ENCODE measurements at regions not wholly inside any gene's neighbourhood (a gene's known extent, or its start where the extent isn't known, plus 50 kb on each side); places are given as distances from the start of the nearest gene placed in this dataset.

DNA sequence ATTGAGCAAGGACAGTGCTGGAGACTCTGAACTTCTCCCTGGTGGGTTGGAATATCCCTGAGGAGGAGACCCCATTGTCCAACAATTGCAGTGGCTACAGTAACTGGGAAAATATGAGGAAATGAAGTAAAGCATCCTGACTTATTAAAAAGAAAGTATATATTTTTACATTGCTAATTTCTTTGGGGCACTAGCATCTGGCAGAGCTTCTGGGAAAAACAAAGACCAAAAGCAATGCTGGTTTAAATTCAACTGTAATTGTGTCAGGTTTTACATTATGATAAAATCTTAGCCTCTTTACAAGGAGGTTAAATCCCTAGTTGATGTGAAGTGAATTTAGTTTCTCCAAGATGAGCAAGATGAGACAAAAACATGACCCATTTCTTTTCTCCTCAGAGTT, 454.0 kb upstream of the RBMS3 start:
- Mint-ChIP-seq H3K9me3 (peaks cover 3 to 30% (median 8%) of the 10 kb centered on the region in 6 donors), H3K4me3 (no peak overlapping the region), H3K27ac (no peak overlapping the region), H3K27me3 (ENCODE audit: low read depth in 3 of 3) (peaks cover 0 to 3% (median 2%) of the 10 kb centered on the region in 3 donors), H3K4me1 (no peaks in the 10 kb centered on the region), H3K36me3 (no peaks in the 10 kb centered on the region)
- DNase-seq = no peak

DNA sequence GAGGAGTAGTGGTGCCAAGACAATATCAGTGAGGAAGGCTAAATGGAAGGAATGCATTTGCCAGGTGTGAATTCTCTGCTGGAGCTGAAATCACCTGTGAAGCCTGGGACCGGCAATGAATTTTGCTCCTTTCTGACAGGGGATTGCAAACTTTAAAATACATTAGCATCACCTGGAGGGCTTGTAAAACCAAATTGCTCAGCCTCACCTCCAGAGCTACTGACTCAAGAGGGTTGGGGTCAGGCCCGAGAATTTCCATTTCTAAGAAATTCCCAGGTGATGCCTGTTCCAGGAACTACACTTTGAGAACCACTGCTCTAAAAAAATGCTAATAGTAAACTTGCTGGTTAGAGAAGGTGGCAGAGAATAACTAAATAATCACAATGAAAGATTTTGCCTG, 445.6 kb upstream of the RBMS3 start:
- Mint-ChIP-seq H3K27me3 (ENCODE audit: low read depth in 3 of 3) (peaks cover 0 to 4% (median 2%) of the 10 kb centered on the region in 3 donors), H3K4me1 (no peaks in the 10 kb centered on the region), H3K36me3 (no peaks in the 10 kb centered on the region), H3K9me3 (peaks cover 0 to 6% (median 4%) of the 10 kb centered on the region in 6 donors), H3K4me3 (no peak overlapping the region), H3K27ac (no peak overlapping the region)
- no peak for DNase-seq

DNA sequence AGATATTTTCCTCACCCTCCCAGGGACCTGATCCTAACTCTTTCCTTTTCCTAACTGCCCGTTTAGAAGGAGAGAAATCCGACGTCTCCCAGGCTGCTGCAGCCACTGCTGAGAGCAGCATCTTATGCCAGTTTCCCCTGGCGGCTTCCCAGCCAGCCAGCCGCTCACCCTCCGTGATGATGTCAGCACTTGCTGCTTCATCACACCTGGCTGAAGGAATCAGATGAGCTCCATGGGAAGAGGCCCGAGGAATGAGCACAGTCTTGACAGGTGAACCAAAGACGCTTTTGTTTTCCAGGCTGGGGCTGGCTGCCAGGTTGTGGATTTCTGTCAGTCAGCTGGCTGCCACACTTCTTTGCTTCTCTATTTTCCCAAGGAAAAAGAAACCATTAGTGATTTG, 445.1 kb upstream of the RBMS3 start:
- no peak for DNase-seq
- Mint-ChIP-seq H3K27me3 (ENCODE audit: low read depth in 3 of 3) (peaks cover 0 to 4% (median 2%) of the 10 kb centered on the region in 3 donors), H3K36me3 (no peaks in the 10 kb centered on the region), H3K4me3 (no peak overlapping the region), H3K4me1 (no peaks in the 10 kb centered on the region), H3K27ac (no peak overlapping the region), H3K9me3 (peaks cover 0 to 4% (median 2%) of the 10 kb centered on the region in 6 donors)

DNA sequence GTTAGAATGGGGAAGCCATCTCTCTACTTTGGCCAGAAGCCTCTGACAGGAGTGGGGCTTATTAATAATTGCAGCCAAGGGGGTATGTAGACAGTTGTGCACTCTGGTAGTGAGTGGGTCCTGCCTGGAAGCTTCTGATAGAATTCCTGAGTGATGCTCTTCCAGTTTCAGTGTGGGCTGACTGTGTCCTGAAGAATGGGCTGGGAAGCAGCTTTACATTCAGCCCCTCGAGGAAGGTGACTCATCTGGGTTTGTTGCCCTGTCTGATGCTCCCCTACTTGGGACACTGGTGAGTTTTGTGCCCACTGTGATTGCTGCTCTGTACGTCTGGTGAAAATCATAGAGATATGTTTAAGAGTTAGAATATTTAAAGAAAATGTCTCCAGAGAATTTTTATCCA, 444.7 kb upstream of the RBMS3 start:
- Mint-ChIP-seq H3K9me3 (peaks cover 0 to 4% (median 2%) of the 10 kb centered on the region in 6 donors), H3K4me3 (no peak overlapping the region), H3K27me3 (ENCODE audit: low read depth in 3 of 3) (peaks cover 0 to 4% (median 2%) of the 10 kb centered on the region in 3 donors), H3K36me3 (no peaks in the 10 kb centered on the region), H3K27ac (no peak overlapping the region), H3K4me1 (no peaks in the 10 kb centered on the region)
- no peak for DNase-seq

DNA sequence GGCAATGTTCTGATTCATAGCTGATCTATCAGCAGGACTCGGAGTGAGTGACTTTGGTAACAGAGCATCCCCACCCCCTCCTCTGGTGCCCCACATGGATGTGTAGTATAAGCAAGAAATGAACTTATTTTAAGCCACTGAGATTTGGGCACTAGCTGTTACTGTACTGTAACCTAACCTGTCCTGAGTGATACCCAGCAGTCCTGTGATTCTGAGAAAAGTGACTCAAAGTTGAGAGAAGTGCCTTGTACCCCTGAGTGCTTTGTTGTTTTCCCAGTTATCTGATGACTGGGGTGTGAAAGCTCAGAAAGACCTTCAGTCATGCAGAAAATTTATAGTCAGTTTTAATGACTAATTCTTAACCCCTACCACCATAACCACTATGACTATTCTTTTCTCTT, 439.9 kb upstream of the RBMS3 start:
- Mint-ChIP-seq H3K27me3 (ENCODE audit: low read depth in 3 of 3) (peaks cover 0 to 1% (median 0%) of the 10 kb centered on the region in 3 donors), H3K27ac (no peak overlapping the region), H3K9me3 (peaks cover 0 to 5% (median 2%) of the 10 kb centered on the region in 6 donors), H3K36me3 (no peaks in the 10 kb centered on the region), H3K4me1 (no peaks in the 10 kb centered on the region), H3K4me3 (no peak overlapping the region)
- DNase-seq = no peak

DNA sequence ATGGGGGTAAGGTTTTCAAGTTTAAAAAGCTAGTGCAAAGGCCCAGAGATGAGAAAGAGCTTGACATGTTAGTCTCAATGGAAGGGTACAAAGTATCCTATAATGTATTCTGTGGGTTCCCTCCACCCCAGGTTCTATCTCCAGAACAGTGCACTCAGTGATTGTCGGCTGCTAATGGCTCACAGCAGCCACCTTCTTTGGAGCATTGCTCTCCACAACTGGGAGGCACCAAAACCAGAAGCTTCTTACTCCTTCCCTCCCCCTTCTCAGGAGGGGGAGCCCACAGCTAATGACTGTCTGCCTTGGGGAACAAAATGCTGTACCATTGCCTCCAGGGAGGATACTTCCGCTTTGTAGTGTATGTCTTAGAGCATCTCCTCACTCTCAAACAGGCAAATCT, 439.4 kb upstream of the RBMS3 start:
- peaks cover under 1 to 5% (median 2%) of the 10 kb centered on the region in 6 donors for H3K9me3 Mint-ChIP-seq
- no peak for DNase-seq
- H3K36me3 Mint-ChIP-seq = no peaks in the 10 kb centered on the region
- H3K27me3 Mint-ChIP-seq (ENCODE audit: low read depth in 3 of 3) = peaks cover 0 to 1% (median 0%) of the 10 kb centered on the region in 3 donors
- H3K4me3 Mint-ChIP-seq = no peak overlapping the region
- H3K27ac Mint-ChIP-seq = no peak overlapping the region
- no peaks in the 10 kb centered on the region for H3K4me1 Mint-ChIP-seq

DNA sequence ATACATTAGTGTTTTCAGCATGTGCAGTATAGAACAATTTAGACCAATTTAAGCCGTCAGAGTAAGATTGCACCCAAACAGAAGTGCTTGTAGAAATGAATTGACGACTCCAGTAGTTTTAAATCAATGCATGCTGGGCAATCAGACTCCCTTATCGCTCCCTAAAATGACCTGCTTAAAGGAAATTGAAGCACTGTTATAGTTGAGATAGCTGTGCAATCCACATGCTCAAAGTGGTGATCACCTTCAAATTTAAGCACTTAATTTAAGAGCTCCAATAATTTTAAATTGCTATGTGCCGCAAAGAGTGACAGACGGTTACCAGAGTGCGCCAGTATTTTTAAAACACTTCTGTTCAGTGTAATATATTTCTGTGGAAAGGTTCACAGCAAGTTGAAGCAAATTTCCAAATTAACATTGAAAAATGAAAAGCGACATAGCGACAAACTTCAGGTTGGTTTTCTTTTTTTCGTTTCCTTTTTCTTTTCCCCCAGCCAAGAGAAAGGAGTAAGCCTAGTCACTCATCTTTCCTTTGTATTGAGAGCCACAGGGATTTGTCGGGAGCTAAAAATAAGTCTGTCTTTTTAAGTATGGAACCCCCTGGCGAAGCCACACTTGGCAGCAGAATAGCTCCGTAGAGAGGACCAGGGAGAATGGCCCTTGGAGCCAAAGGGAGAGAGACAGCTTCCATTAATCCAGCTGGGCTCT, 436.4 kb upstream of the RBMS3 start:
- H3K4me1 Mint-ChIP-seq = no peaks in the 10 kb centered on the region
- H3K9me3 Mint-ChIP-seq = peaks cover 2 to 6% (median 3%) of the 10 kb centered on the region in 6 donors
- no peak overlapping the region for H3K4me3 Mint-ChIP-seq
- no peak overlapping the region for H3K27ac Mint-ChIP-seq
- no peaks in the 10 kb centered on the region for H3K36me3 Mint-ChIP-seq
- no peak for DNase-seq
- H3K27me3 Mint-ChIP-seq (ENCODE audit: low read depth in 3 of 3) = peaks cover 0 to 1% (median 0%) of the 10 kb centered on the region in 3 donors

DNA sequence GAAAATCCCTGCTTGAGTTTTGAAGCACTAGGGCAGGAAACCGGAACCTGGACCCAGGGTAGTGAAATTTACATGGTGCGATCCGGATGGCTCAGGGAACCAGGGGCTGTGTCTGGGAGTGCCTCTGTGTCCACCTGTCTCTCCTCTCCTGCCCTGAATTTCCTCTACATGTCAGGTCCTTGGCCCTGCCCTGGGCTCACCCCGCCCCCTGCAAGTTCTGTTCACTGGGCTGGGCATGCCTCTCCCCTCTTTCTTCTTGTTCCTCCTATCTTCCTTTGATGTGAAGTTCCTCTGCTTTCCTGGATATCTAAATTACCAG, 435.9 kb upstream of the RBMS3 start:
- no peak overlapping the region for H3K4me3 Mint-ChIP-seq
- peaks cover 0 to 6% (median 3%) of the 10 kb centered on the region in 6 donors for H3K9me3 Mint-ChIP-seq
- H3K27ac Mint-ChIP-seq = no peak overlapping the region
- no peaks in the 10 kb centered on the region for H3K36me3 Mint-ChIP-seq
- H3K27me3 Mint-ChIP-seq (ENCODE audit: low read depth in 3 of 3) = peaks cover 0 to 1% (median 0%) of the 10 kb centered on the region in 3 donors
- DNase-seq = no peak
- no peaks in the 10 kb centered on the region for H3K4me1 Mint-ChIP-seq

DNA sequence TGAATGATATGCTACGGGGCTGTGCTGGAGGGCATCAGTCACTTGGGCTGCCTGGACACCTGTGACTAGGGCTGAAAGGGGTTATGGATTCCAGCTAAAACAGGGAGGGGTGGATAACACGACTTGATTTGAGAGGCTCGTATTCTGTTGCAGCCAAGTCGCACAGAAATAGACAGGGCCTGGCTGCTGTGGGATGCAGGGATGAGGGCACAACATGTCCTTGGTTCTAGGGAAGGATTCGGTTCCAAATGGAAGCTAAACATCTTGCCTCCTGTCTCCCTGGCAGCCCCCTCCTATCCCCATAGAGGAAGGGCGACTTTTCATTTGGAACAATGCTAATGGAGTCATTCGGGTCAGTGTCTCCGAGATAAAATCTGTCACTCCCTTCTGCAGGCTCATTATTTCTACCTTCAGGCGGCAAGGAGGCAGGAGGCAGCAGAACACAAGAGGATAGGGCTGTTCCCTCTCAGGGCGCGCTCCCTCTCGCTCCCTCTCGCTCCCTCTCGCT, 433.8 kb upstream of the RBMS3 start:
- Mint-ChIP-seq H3K4me3 (no peak overlapping the region), H3K9me3 (peaks cover 0 to 6% (median 3%) of the 10 kb centered on the region in 6 donors), H3K36me3 (no peaks in the 10 kb centered on the region), H3K27ac (no peak overlapping the region), H3K27me3 (ENCODE audit: low read depth in 3 of 3) (peaks cover 0 to 1% (median 0%) of the 10 kb centered on the region in 3 donors), H3K4me1 (no peaks in the 10 kb centered on the region)
- DNase-seq = no peak

DNA sequence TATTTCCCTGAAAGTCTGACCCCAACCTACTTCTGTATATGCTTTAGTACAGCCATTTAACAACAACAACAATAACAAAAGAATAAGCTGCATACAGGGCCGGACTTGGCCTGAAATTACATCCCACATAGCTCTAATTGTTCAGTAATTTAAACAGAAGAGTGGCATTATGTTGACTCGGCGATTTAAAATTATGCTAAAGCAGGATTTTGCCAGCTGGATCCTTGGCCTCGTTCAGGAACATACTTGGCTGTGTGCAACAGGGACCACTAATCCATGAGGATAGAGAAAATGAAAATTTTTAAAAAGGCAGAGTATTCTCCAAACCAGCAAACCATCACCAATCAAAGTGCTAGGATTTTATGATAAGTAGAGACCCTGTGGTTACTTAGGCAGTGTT, 433.1 kb upstream of the RBMS3 start:
- Mint-ChIP-seq H3K27me3 (ENCODE audit: low read depth in 3 of 3) (peaks cover 0 to 1% (median 0%) of the 10 kb centered on the region in 3 donors), H3K9me3 (peaks cover 0 to 6% (median 3%) of the 10 kb centered on the region in 6 donors), H3K27ac (no peak overlapping the region), H3K4me3 (no peak overlapping the region), H3K4me1 (no peaks in the 10 kb centered on the region), H3K36me3 (no peaks in the 10 kb centered on the region)
- DNase-seq = no peak

DNA sequence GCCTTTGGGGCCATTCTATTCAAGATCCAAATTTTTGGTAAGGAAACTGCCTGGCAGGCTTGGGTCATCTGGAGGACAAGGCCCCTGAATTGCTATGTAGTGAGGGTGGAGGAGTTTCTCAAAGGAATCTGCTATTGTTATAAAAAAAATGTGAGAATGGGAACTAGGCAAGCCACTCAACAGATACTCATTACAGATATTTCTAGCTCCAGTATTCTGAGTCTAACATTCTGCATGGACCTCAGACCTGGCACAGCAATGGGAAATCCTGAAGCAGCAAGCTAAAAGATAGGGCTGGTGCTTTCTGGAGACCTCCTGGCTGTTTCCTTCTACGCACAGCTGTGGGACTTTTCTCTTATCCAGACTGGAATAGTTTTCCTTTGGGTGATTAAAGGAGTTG, 430.7 kb upstream of the RBMS3 start:
- no peak overlapping the region for H3K4me3 Mint-ChIP-seq
- no peak for DNase-seq
- no peaks in the 10 kb centered on the region for H3K36me3 Mint-ChIP-seq
- peaks cover 0 to 6% (median 2%) of the 10 kb centered on the region in 6 donors for H3K9me3 Mint-ChIP-seq
- H3K4me1 Mint-ChIP-seq = no peaks in the 10 kb centered on the region
- H3K27me3 Mint-ChIP-seq (ENCODE audit: low read depth in 3 of 3) = no peaks in the 10 kb centered on the region
- H3K27ac Mint-ChIP-seq = no peak overlapping the region

DNA sequence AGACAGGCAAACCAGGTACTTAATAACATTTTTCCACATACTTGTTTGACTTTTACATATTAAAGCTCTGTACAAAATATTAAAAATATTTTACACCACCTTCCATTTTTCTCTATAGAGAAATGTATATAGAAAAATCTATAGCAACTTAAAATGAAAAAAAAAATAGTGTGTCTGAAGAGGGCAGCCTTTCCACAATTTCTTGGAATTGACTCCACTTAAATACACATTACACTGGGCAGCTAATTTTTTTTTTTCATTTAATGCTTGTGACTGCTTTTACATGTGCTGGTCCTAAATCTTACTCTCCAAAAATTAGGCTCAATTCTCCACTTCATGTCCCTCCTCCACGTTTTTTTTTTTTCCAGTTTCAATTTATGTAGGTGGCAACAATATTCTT, 427.0 kb upstream of the RBMS3 start:
- Mint-ChIP-seq H3K4me1 (no peaks in the 10 kb centered on the region), H3K36me3 (no peaks in the 10 kb centered on the region), H3K9me3 (peaks cover 0 to 2% (median 0%) of the 10 kb centered on the region in 6 donors), H3K27me3 (ENCODE audit: low read depth in 3 of 3) (no peaks in the 10 kb centered on the region), H3K4me3 (no peak overlapping the region), H3K27ac (no peak overlapping the region)
- DNase-seq = no peak

DNA sequence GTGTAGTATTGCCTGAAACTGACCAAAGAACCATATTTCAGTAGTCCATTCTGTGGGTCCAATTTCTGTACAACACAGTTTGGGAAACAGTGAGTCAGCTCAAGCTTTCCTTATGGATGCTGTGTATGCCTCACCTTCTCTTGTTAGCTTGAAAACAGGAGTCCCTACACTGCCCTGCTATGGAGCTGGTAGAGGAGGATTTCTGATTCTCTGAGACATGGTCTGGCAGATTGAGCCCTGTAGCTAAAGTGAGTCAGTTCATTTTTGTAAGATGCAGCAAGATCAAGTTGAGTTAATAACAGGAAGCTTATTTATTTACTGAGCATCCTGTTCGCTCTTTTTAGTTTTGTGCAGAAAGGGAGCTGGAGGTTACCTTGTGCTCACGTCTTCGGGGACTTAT, 424.1 kb upstream of the RBMS3 start:
- H3K4me3 Mint-ChIP-seq = no peak overlapping the region
- no peaks in the 10 kb centered on the region for H3K36me3 Mint-ChIP-seq
- H3K27ac Mint-ChIP-seq = no peak overlapping the region
- H3K4me1 Mint-ChIP-seq = no peaks in the 10 kb centered on the region
- no peaks in the 10 kb centered on the region for H3K27me3 Mint-ChIP-seq (ENCODE audit: low read depth in 3 of 3)
- DNase-seq = no peak
- H3K9me3 Mint-ChIP-seq = peaks cover 0 to 2% (median 0%) of the 10 kb centered on the region in 6 donors

DNA sequence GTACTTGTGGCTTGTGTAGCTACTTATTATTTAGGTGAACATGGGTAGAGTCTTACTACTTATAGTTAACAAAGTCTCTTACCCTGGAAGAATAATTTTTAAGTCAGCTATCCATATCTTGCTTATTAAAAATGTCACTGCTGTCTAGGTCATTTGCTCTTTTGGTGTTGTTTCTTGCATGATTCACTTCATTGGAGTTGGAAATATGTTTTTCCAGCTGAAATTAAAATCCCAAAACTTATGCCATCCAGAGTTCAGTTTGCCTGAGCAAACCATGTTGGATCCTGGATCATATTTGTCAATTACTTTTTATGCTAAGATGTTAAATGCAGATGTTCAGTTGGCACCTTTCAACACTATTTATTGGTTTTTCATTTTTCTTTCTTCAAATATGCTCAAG, 421.0 kb upstream of the RBMS3 start:
- H3K4me1 Mint-ChIP-seq = no peaks in the 10 kb centered on the region
- DNase-seq = no peak

DNA sequence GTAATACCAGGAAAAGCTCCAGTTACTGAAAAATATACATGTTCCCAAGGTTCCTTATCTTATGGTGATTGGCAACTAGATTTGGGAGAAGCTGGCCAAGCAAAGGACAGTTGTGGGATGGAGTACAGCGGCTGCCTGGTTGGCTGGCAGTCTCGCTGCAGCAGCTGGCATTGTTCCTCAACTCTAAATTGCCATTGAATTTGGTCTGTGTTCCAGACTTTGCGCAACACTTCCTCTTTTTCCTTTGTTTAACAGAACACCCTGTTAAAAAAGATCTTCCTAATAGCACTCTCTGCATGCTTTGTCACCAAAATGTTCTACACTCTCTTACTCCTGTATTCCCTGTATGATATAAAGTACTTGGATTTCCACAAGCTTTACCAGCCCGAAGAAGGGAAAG, 420.6 kb upstream of the RBMS3 start:
- Mint-ChIP-seq H3K27me3 (ENCODE audit: low read depth in 3 of 3) (no peaks in the 10 kb centered on the region), H3K27ac (no peak overlapping the region), H3K9me3 (peaks cover 0 to 2% (median 0%) of the 10 kb centered on the region in 6 donors), H3K36me3 (no peaks in the 10 kb centered on the region), H3K4me1 (no peaks in the 10 kb centered on the region), H3K4me3 (no peak overlapping the region)
- no peak for DNase-seq

More for the DNA sequence above, 421.0 kb upstream of the RBMS3 start:
- H3K9me3 Mint-ChIP-seq = peaks cover 0 to 2% (median 0%) of the 10 kb centered on the region in 6 donors
- no peaks in the 10 kb centered on the region for H3K36me3 Mint-ChIP-seq
- no peak overlapping the region for H3K27ac Mint-ChIP-seq
- H3K4me3 Mint-ChIP-seq = no peak overlapping the region
- H3K27me3 Mint-ChIP-seq (ENCODE audit: low read depth in 3 of 3) = no peaks in the 10 kb centered on the region
